H1 (cell line): ENCODE measurements at regions not wholly inside any gene's neighbourhood (a gene's known extent, or its start where the extent isn't known, plus 50 kb on each side); places are given as distances from the start of the nearest gene placed in this dataset.

Experiments used
- CTCF ChIA-PET: fragments of 300-600 bp; sonication (Branson Sonifier 250); formaldehyde crosslinking; loops from one replicate; lab custom pipeline; 2021; ENCODE audit not compliant: partially characterized antibody; lab: Charles Lee
- POLR2A ChIA-PET: fragments of 300-600 bp; sonication (Branson Sonifier 250); formaldehyde crosslinking; loops from one replicate; lab custom pipeline; 2021; ENCODE audit warnings: inconsistent platforms; ENCODE audit not compliant: partially characterized antibody; lab: Charles Lee
- DNase-seq, 2 experiments: peaks; one replicate each; pipeline versions ENCODE4 v3.0.0 to v3.0.0-alpha.2; 2010 to 2022; ENCODE audit warnings: low spot score in 2 of 2, low read depth in 1 of 2, mixed read lengths in 1 of 2
- FAIRE-seq: peaks from 2 replicates; lab custom pipeline; 2011; peaks lifted over from hg19 to GRCh38; lab: Jason Lieb, UNC
- H2AFZ ChIP-seq: 2 replicates; pipeline ENCODE4 v1.8.1; 2012; ENCODE audit warnings: low read length, inconsistent platforms
- H2AK5ac ChIP-seq: 2 replicates; pipeline ENCODE4 v1.6.1; 2013; ENCODE audit warnings: low read depth, low read length
- H2BK120ac ChIP-seq: replicated peaks from 2 replicates; pipeline ENCODE3; 2013; ENCODE audit warnings: low read depth, low read length, inconsistent platforms
- H2BK12ac ChIP-seq: 2 replicates; pipeline ENCODE4 v1.6.1; 2013; ENCODE audit warnings: low read depth, low read length
- H2BK15ac ChIP-seq: 2 replicates; pipeline ENCODE4 v1.6.1; 2013; ENCODE audit warnings: low read length
- H2BK20ac ChIP-seq: 2 replicates; pipeline ENCODE4 v1.6.1; 2013; ENCODE audit warnings: low read length
- H2BK5ac ChIP-seq: 2 replicates; pipeline ENCODE4 v1.6.1; 2013; ENCODE audit warnings: low read depth, low read length
- H3K14ac ChIP-seq: 2 replicates; pipeline ENCODE4 v1.6.1; 2013; ENCODE audit warnings: inconsistent platforms; ENCODE audit not compliant: insufficient read length
- H3K18ac ChIP-seq: 2 replicates; pipeline ENCODE4 v1.6.1; 2013; ENCODE audit warnings: low read length; ENCODE audit errors: extremely low read depth
- H3K23ac ChIP-seq: 2 replicates; pipeline ENCODE4 v1.6.1; 2013; ENCODE audit warnings: inconsistent platforms; ENCODE audit not compliant: insufficient read length
- H3K23me2 ChIP-seq: 2 replicates; pipeline ENCODE4 v1.6.1; 2013; ENCODE audit warnings: low read depth, low read length
- H3K27ac ChIP-seq: 2 replicates; pipeline ENCODE4 v1.6.1; 2011; ENCODE audit warnings: low read depth, low read length, inconsistent platforms
- H3K27me3 ChIP-seq, 4 experiments: replicated peaks in 1 of 4; 1 replicate in 1 of 4; 2 replicates in 3 of 4; pipeline versions ENCODE4 v1.6.1 to v1.8.1; 2011 to 2013; ENCODE audit warnings: low read length in 3 of 4, mild to moderate bottlenecking in 3 of 4, inconsistent platforms in 2 of 4, mixed read lengths in 2 of 4, moderate library complexity in 1 of 4; ENCODE audit not compliant: control insufficient read depth in 3 of 4, insufficient read depth in 3 of 4; ENCODE audit errors: extremely low read depth in 1 of 4
- H3K36me3 ChIP-seq, 4 experiments: 2 replicates each; pipeline versions ENCODE4 v1.6.1 to v1.8.1; 2011 to 2013; ENCODE audit warnings: mild to moderate bottlenecking in 4 of 4, low read length in 3 of 4, moderate library complexity in 2 of 4, control low read depth in 1 of 4, inconsistent platforms in 1 of 4; ENCODE audit not compliant: insufficient read depth in 4 of 4, control insufficient read depth in 2 of 4
- H3K4ac ChIP-seq: replicated peaks from 2 replicates; pipeline ENCODE3; 2013; ENCODE audit warnings: low read length, low read depth, mixed read lengths, inconsistent platforms; ENCODE audit not compliant: insufficient read length
- H3K4me1 ChIP-seq, 4 experiments: replicated peaks in 1 of 4; 1 replicate in 1 of 4; 2 replicates in 3 of 4; pipeline versions ENCODE4 v1.6.1 to v1.8.1; 2011 to 2013; ENCODE audit warnings: low read length in 3 of 4, inconsistent platforms in 2 of 4, mixed read lengths in 1 of 4; ENCODE audit not compliant: insufficient read depth in 4 of 4, control insufficient read depth in 3 of 4
- H3K4me2 ChIP-seq, 2 experiments: 2 replicates each; pipeline versions ENCODE4 v1.6.1 to v1.8.1; 2011 to 2013; ENCODE audit warnings: low read depth in 2 of 2, low read length in 2 of 2, control low read depth in 1 of 2, inconsistent platforms in 1 of 2, mild to moderate bottlenecking in 1 of 2; ENCODE audit not compliant: insufficient read depth in 1 of 2
- H3K4me3 ChIP-seq, 4 experiments: fragments of 200-600, 300-600 bp in 1 of 4; sonication (generic), shearing (Covaris generic), sonication (Bioruptor Twin) in 1 of 4; 2 replicates each; pipeline versions ENCODE4 v1.5.1 to v1.8.1; 2011 to 2016; ENCODE audit warnings: low read length in 4 of 4, low read depth in 3 of 4, control low read depth in 2 of 4, inconsistent platforms in 2 of 4, mild to moderate bottlenecking in 2 of 4, mixed read lengths in 1 of 4, moderate library complexity in 1 of 4; ENCODE audit not compliant: insufficient read depth in 2 of 4; ENCODE audit errors: extremely low read depth in 1 of 4
- H3K56ac ChIP-seq: replicated peaks from 2 replicates; pipeline ENCODE3; 2013; ENCODE audit warnings: low read depth, mild to moderate bottlenecking, mixed read lengths, low read length, inconsistent platforms; ENCODE audit not compliant: insufficient read length
- H3K79me1 ChIP-seq: 2 replicates; pipeline ENCODE4 v1.6.1; 2013; ENCODE audit warnings: low read depth, low read length, control low read depth
- H3K79me2 ChIP-seq, 2 experiments: 2 replicates each; pipeline versions ENCODE4 v1.6.1 to v1.8.1; 2012 to 2013; ENCODE audit warnings: low read length in 2 of 2, mild to moderate bottlenecking in 2 of 2, inconsistent platforms in 1 of 2; ENCODE audit not compliant: insufficient read depth in 2 of 2, control insufficient read depth in 1 of 2
- H3K9ac ChIP-seq, 4 experiments: replicated peaks in 1 of 4; 1 replicate in 1 of 4; 2 replicates in 3 of 4; pipeline versions ENCODE4 v1.6.1 to v1.8.1; 2011 to 2013; ENCODE audit warnings: low read depth in 3 of 4, low read length in 3 of 4, control low read depth in 2 of 4, mild to moderate bottlenecking in 2 of 4, moderate library complexity in 2 of 4, inconsistent platforms in 1 of 4; ENCODE audit errors: extremely low read depth in 1 of 4
- H3K9me3 ChIP-seq, 2 experiments: 2 replicates each; pipeline versions ENCODE4 v1.6.1 to v1.8.1; 2012 to 2013; ENCODE audit warnings: mild to moderate bottlenecking in 2 of 2, moderate library complexity in 2 of 2, control low read depth in 1 of 2, inconsistent platforms in 1 of 2, low read depth in 1 of 2, low read length in 1 of 2, mixed read lengths in 1 of 2; ENCODE audit not compliant: insufficient read depth in 2 of 2
- H4K20me1 ChIP-seq, 2 experiments: replicated peaks in 1 of 2; 2 replicates each; pipeline versions ENCODE3 to v1.8.1; 2011 to 2013; ENCODE audit warnings: inconsistent platforms in 2 of 2, low read length in 2 of 2, mild to moderate bottlenecking in 1 of 2; ENCODE audit not compliant: insufficient read depth in 2 of 2, control insufficient read depth in 1 of 2
- H4K5ac ChIP-seq: 2 replicates; pipeline ENCODE4 v1.6.1; 2013; ENCODE audit warnings: low read length, low read depth, mixed read lengths, inconsistent platforms; ENCODE audit not compliant: insufficient read length
- H4K8ac ChIP-seq: 2 replicates; pipeline ENCODE4 v1.8.0; 2013; ENCODE audit warnings: mild to moderate bottlenecking, moderate library complexity, low read length, inconsistent platforms; ENCODE audit not compliant: insufficient read depth; ENCODE audit errors: extremely low read depth
- H4K91ac ChIP-seq: replicated peaks from 2 replicates; pipeline ENCODE3; 2013; ENCODE audit warnings: low read length, mixed read lengths, inconsistent platforms; ENCODE audit not compliant: insufficient read length
- ASH2L ChIP-seq: fragments of 200-600, 300-600 bp; sonication (generic); IDR thresholded peaks from one replicate; pipeline ENCODE4 v1.7.1; 2017; ENCODE audit warnings: low read length
- FOSL1 ChIP-seq: IDR thresholded peaks from 2 replicates; pipeline ENCODE4 v1.6.1; 2011; ENCODE audit warnings: mild to moderate bottlenecking, low read depth, low read length, moderate library complexity; ENCODE audit not compliant: insufficient read depth
- SP2 ChIP-seq: IDR thresholded peaks from 2 replicates; pipeline ENCODE4 v1.6.1; 2012; ENCODE audit warnings: mild to moderate bottlenecking, low read length, inconsistent platforms
- TEAD4 ChIP-seq: IDR thresholded peaks from 2 replicates; pipeline ENCODE4 v1.6.1; 2012; ENCODE audit warnings: low read depth, low read length, inconsistent platforms, mixed read lengths
- YY1 ChIP-seq: IDR thresholded peaks from 2 replicates; pipeline ENCODE4 v1.6.1; 2011; ENCODE audit warnings: low read depth, mild to moderate bottlenecking, low read length
- WGBS, 2 experiments: shearing (Covaris generic) in 1 of 2; methylation state at CpG; one replicate each; pipeline versions ENCODE4 v1.1.6 to v1.1.7; 2013 to 2015; ENCODE audit warnings: low lambda C conversion rate in 2 of 2, mixed read lengths in 2 of 2, inconsistent platforms in 1 of 2, low coverage in 1 of 2, missing lambda C conversion rate in 1 of 2; ENCODE audit not compliant: insufficient replicate concordance in 2 of 2, insufficient coverage in 1 of 2, insufficient read length in 1 of 2; ENCODE audit errors: extremely low coverage in 1 of 2, missing lambda C conversion rate in 1 of 2; 5-methylcytosine and 5-hydroxymethylcytosine counted together

DNA sequence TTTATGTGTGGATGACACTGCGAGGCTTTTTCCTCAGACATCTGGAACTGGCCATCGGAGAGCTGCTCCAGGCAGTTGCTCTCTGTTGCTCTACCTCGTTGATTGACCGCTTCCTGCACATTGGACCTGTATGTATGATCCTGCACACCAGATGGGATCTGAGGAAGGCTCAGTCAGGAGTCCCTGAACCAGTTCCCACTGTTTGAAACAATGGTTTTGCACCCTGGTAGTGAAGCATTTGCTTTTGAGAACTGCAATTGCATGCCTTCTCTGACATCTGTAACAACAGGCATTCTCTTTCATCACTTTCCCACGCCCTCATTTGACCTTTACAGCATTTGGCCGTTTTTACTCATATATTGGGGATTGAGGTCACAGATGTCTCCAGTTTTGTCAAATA, 61.1 kb upstream of the NPAS1 start:
- H4K20me1 ChIP-seq: peaks cover 0 to 3% of the 10 kb centered on the region in 2 experiments
- H2BK20ac ChIP-seq: no peak overlapping the region
- TF ChIP-seq TEAD4: no peak
- no peak for TF ChIP-seq YY1
- no peak for TF ChIP-seq SP2
- no peak for TF ChIP-seq FOSL1
- no peak for TF ChIP-seq ASH2L
- H2BK5ac ChIP-seq: no peak overlapping the region
- FAIRE-seq (no peak), DNase-seq (no peak)
- no peaks in the 10 kb centered on the region for H3K27me3 ChIP-seq
- no peak overlapping the region for H2BK15ac ChIP-seq
- H3K4me2 ChIP-seq: no peak overlapping the region
- H3K9me3 ChIP-seq: 0 out of 4 replicates have a peak, but pooled peaks cover 0 to 3% of the 10 kb centered on the region in 2 experiments
- no peak overlapping the region for H4K8ac ChIP-seq
- peaks cover 0 to 4% (median 0%) of the 10 kb centered on the region in 4 experiments; a peak in 1 of 7 replicates for H3K4me1 ChIP-seq
- H2BK12ac ChIP-seq: no peak overlapping the region
- ChIA-PET CTCF (interaction anchor here (0.5 to 2.0 kb wide), 3 partner anchors 14 to 90 kb away, joined by 3 to 6 read pairs (median 5); no protein-coding TSS in a partner anchor), POLR2A (interaction anchor here (0.6 to 1.2 kb wide), 2 partner anchors 9 to 188 kb away, joined by 3 read pairs; no protein-coding TSS in a partner anchor)
- no peak overlapping the region for H4K5ac ChIP-seq
- H2AFZ ChIP-seq: no peak overlapping the region
- no peak overlapping the region for H3K9ac ChIP-seq
- no peak overlapping the region for H2AK5ac ChIP-seq
- no peak overlapping the region for H3K4ac ChIP-seq
- H4K91ac ChIP-seq: no peak overlapping the region
- H3K14ac ChIP-seq: no peak overlapping the region
- H3K23me2 ChIP-seq: no peaks in the 10 kb centered on the region
- H3K56ac ChIP-seq: no peak overlapping the region
- no peak overlapping the region for H3K23ac ChIP-seq
- H3K18ac ChIP-seq: no peak overlapping the region
- H2BK120ac ChIP-seq: no peak overlapping the region
- H3K27ac ChIP-seq: no peak overlapping the region
- WGBS, 2 experiments: 96% methylated on average over 6 of the region's 6 CpGs; no CpG with 5 or more reads in 1 of the 2 experiments
- no peaks in the 10 kb centered on the region; the same call in 1 of the 2 replicates for H3K79me1 ChIP-seq
- no peak overlapping the region for H3K4me3 ChIP-seq
- no peaks in the 10 kb centered on the region; a peak in 1 of 8 replicates for H3K36me3 ChIP-seq
- peaks cover 0 to 7% of the 10 kb centered on the region in 2 experiments; a peak in 1 of 4 replicates for H3K79me2 ChIP-seq
